ENCODE measurements at regions not wholly inside any gene's neighbourhood (a gene's known extent, or its start where the extent isn't known, plus 50 kb on each side); places are given as distances from the start of the nearest gene placed in this dataset.

- WGBS (ENCODE audit: insufficient coverage, low coverage, missing lambda C conversion rate) = 0% methylated on average over 2 of the region's 2 CpGs
- in situ Hi-C loops (cut with MboI) (no loop called here), intact Hi-C loops (cut with micrococcal nuclease) (no loop called here)
- no peak for TF ChIP-seq TSC22D4 (tag; IDR thresholded peaks at IDR 0.05)
- TF ChIP-seq GABPA (tag; conservative IDR thresholded peaks at IDR 0.05; ENCODE audit: low read depth) = no peak
- no peak for TF ChIP-seq NCOA1 (IDR thresholded peaks at IDR 0.05; ENCODE audit: low read depth)
- TF ChIP-seq CLOCK (CRISPR knock-in tag; IDR thresholded peaks at IDR 0.05; ENCODE audit: borderline replicate concordance) = no peak
- no peak for TF ChIP-seq ZBTB49 (CRISPR knock-in tag; IDR thresholded peaks at IDR 0.05; ENCODE audit: borderline replicate concordance)
- TF ChIP-seq MAFF (IDR thresholded peaks at IDR 0.05; ENCODE audit: low read length) = no peak
- TF ChIP-seq ZC3H8 (IDR thresholded peaks at IDR 0.05) = no peak
- TF ChIP-seq KDM5B (IDR thresholded peaks at IDR 0.05; ENCODE audit: insufficient replicate concordance, low read depth, low read length) = no peak
- no peak for TF ChIP-seq PHTF2 (CRISPR knock-in tag; IDR thresholded peaks at IDR 0.05)
- TF ChIP-seq OTX1 (CRISPR knock-in tag; IDR thresholded peaks at IDR 0.05) = no peak
- no peak for TF ChIP-seq MAZ (CRISPR knock-in tag; conservative IDR thresholded peaks at IDR 0.05 in 1 of 2, IDR thresholded peaks at IDR 0.05 in 1 of 2)
- H3K4me2 ChIP-seq (ENCODE audit: insufficient read depth, low read length) = no peak overlapping the region
- DNase-seq (ENCODE audit: extremely low read depth in 1 of 4, low spot score in 3 of 4) (no peak), FAIRE-seq (no peak), ATAC-seq (no peak)
- no peak overlapping the region for H2AFZ ChIP-seq (ENCODE audit: low read depth, low read length)
- no peaks in the 10 kb centered on the region for H3K4me1 ChIP-seq (replicated peaks in 1 of 2; ENCODE audit: control insufficient read depth in 2 of 2, insufficient read depth in 2 of 2, low read length in 2 of 2)
- H4K20me1 ChIP-seq (replicated peaks; ENCODE audit: control insufficient read depth, insufficient read depth, low read length) = no peaks in the 10 kb centered on the region
- ChIA-PET CTCF (ENCODE audit: low intra/inter-chr PET ratio) (no interaction called here), POLR2A (no interaction called here)
- H3K27ac ChIP-seq (ENCODE audit: extremely low read depth, low read depth, low read length) = no peak overlapping the region
- H3K79me2 ChIP-seq (ENCODE audit: control insufficient read depth, insufficient read depth, low read length) = no peaks in the 10 kb centered on the region
- no peaks in the 10 kb centered on the region for H3K9me1 ChIP-seq (ENCODE audit: control insufficient read depth, insufficient read depth, low read length)
- no peaks in the 10 kb centered on the region for H3K36me3 ChIP-seq (ENCODE audit: control insufficient read depth, insufficient read depth, low read length)
- no peak overlapping the region for H3K9ac ChIP-seq (ENCODE audit: insufficient read depth in 1 of 2, low read depth in 2 of 2, low read length in 2 of 2)
- H3K27me3 ChIP-seq (ENCODE audit: control insufficient read depth in 2 of 2, insufficient read depth in 2 of 2, low read length in 2 of 2) = no peaks in the 10 kb centered on the region
- BruUV-seq (replicated peaks) = no TSS peak
- H3K9me3 ChIP-seq (replicated peaks; ENCODE audit: control insufficient read depth, insufficient read depth, low read depth, low read length) = no peaks in the 10 kb centered on the region
- H3K4me3 ChIP-seq = no peak overlapping the region
These were observed 357.5 kb upstream of the CADM2 start for GRCh38 chr3:84601303-84601702.
